SK-N-SH (cell line): ENCODE measurements at regions not wholly inside any gene's neighbourhood (a gene's known extent, or its start where the extent isn't known, plus 50 kb on each side); places are given as distances from the start of the nearest gene placed in this dataset.

Source experiments
- CTCF ChIP-seq: fragments of 200-600 bp; sonication (generic); IDR thresholded peaks from 2 replicates; pipeline ENCODE4 v1.6.1; 2017; ENCODE audit warnings: antibody characterized with exemption, mild to moderate bottlenecking, moderate library complexity
- EP300 ChIP-seq, 2 experiments: IDR thresholded peaks; 2 replicates each; pipeline versions ENCODE4 v1.4.0 to v1.6.1; 2012; ENCODE audit warnings: borderline replicate concordance in 1 of 2, low read depth in 1 of 2, low read length in 1 of 2
- EZH2phosphoT487 ChIP-seq: fragments of 200-600 bp; sonication (generic); IDR thresholded peaks from 2 replicates; pipeline ENCODE4 v1.6.1; 2017; ENCODE audit warnings: low read depth, mixed run types, mild to moderate bottlenecking, antibody characterized with exemption, moderate library complexity, borderline replicate concordance
- NFIC ChIP-seq: IDR thresholded peaks from 2 replicates; pipeline ENCODE4 v1.4.0; 2012; ENCODE audit warnings: borderline replicate concordance
- POLR2AphosphoS5 ChIP-seq: IDR thresholded peaks from 2 replicates; pipeline ENCODE4 v1.6.1; 2012; ENCODE audit warnings: low read depth, low read length
- TAF1 ChIP-seq: IDR thresholded peaks from 2 replicates; pipeline ENCODE4 v1.6.1; 2012; ENCODE audit warnings: low read depth, mild to moderate bottlenecking, low read length, moderate library complexity, borderline replicate concordance
- USF2 ChIP-seq: fragments of 150-350 bp; IDR thresholded peaks from 2 replicates; pipeline ENCODE4 v1.6.1; 2017; ENCODE audit warnings: antibody characterized with exemption, low read length, low read depth, borderline replicate concordance

- TF ChIP-seq CTCF = no peak
- TF ChIP-seq NFIC = no peak
- TF ChIP-seq USF2 = no peak
- TF ChIP-seq TAF1 = no peak
- no peak for TF ChIP-seq POLR2AphosphoS5
- TF ChIP-seq EP300 (IDR thresholded peaks at IDR 0.05; ENCODE audit: borderline replicate concordance in 1 of 2, low read depth in 1 of 2, low read length in 1 of 2) = no peak
- no peak for TF ChIP-seq EZH2phosphoT487
These were observed 592.6 kb downstream of the REEP3 start for GRCh38 chr10:64113792-64114191.
